Ishikawa (cell line): ENCODE measurements at regions not wholly inside any gene's neighbourhood (a gene's known extent, or its start where the extent isn't known, plus 50 kb on each side); places are given as distances from the start of the nearest gene placed in this dataset.

Experiments used
- CEBPB ChIP-seq: IDR thresholded peaks from 2 replicates; pipeline ENCODE4 v1.6.1; 2012
- CREB1 ChIP-seq: IDR thresholded peaks from 2 replicates; pipeline ENCODE4 v1.6.1; 2012; ENCODE audit warnings: low read depth
- EGR1 ChIP-seq: IDR thresholded peaks from 2 replicates; pipeline ENCODE4 v1.6.1; 2012
- EP300 ChIP-seq: IDR thresholded peaks from 2 replicates; pipeline ENCODE4 v1.6.1; 2012; ENCODE audit warnings: borderline replicate concordance
- FOXM1 ChIP-seq: IDR thresholded peaks from 2 replicates; pipeline ENCODE4 v1.6.1; 2012; ENCODE audit warnings: low read depth, borderline replicate concordance
- MAX ChIP-seq: IDR thresholded peaks from 2 replicates; pipeline ENCODE4 v1.6.1; 2012
- NFIC ChIP-seq: IDR thresholded peaks from 2 replicates; pipeline ENCODE4 v1.6.1; 2012
- RAD21 ChIP-seq: IDR thresholded peaks from 2 replicates; pipeline ENCODE4 v1.6.1; 2012; ENCODE audit warnings: low read depth
- TAF1 ChIP-seq: IDR thresholded peaks from 2 replicates; pipeline ENCODE4 v1.6.1; 2012; ENCODE audit warnings: low read depth, mild to moderate bottlenecking
- TCF12 ChIP-seq: IDR thresholded peaks from 2 replicates; pipeline ENCODE4 v1.6.1; 2012; ENCODE audit warnings: low read depth
- TEAD4 ChIP-seq: IDR thresholded peaks from 2 replicates; pipeline ENCODE4 v1.6.1; 2012
- YY1 ChIP-seq: IDR thresholded peaks from 2 replicates; pipeline ENCODE4 v1.6.1; 2012; ENCODE audit warnings: low read depth
- ZBTB7A ChIP-seq: IDR thresholded peaks from 2 replicates; pipeline ENCODE4 v1.6.1; 2012; ENCODE audit warnings: low read depth
- TF ChIP-seq, protein P1 (sequence below): IDR thresholded peaks from 2 replicates; pipeline ENCODE4 v1.6.1; 2012
- TF ChIP-seq, protein P2 (sequence below): IDR thresholded peaks from 2 replicates; pipeline ENCODE4 v1.6.1; 2012; ENCODE audit warnings: low read depth, mild to moderate bottlenecking

DNA sequence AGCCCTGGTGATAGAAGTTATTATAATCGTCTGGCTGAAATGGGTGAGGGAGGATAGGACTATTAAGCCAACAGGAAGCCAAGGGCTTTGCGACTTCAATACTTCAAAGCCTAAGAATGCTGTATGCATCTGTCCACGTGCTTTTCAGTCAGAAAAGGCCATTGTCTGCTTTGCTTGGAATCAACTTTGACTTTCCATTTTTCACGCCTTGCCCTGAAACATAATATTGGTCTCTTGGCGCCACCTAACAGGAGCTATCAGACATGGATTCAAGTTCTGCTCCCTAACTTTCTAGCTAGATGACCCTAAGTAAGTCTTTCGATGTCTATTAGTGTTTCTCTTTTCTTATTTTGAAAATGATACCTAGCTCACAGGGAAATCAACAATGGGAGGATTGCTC, 572.6 kb downstream of the TLR4 start:
- TF ChIP-seq MAX (no peak), TEAD4 (no peak), TAF1 (no peak), NFIC (no peak), CREB1 (no peak), ZBTB7A (no peak), TCF12 (no peak), EP300 (no peak), RAD21 (no peak), CEBPB (no peak), EGR1 (no peak), FOXM1 (no peak), YY1 (no peak)
- TF ChIP-seq, protein P1, sequence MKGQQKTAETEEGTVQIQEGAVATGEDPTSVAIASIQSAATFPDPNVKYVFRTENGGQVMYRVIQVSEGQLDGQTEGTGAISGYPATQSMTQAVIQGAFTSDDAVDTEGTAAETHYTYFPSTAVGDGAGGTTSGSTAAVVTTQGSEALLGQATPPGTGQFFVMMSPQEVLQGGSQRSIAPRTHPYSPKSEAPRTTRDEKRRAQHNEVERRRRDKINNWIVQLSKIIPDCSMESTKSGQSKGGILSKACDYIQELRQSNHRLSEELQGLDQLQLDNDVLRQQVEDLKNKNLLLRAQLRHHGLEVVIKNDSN, result no peak
- TF ChIP-seq, protein P2, sequence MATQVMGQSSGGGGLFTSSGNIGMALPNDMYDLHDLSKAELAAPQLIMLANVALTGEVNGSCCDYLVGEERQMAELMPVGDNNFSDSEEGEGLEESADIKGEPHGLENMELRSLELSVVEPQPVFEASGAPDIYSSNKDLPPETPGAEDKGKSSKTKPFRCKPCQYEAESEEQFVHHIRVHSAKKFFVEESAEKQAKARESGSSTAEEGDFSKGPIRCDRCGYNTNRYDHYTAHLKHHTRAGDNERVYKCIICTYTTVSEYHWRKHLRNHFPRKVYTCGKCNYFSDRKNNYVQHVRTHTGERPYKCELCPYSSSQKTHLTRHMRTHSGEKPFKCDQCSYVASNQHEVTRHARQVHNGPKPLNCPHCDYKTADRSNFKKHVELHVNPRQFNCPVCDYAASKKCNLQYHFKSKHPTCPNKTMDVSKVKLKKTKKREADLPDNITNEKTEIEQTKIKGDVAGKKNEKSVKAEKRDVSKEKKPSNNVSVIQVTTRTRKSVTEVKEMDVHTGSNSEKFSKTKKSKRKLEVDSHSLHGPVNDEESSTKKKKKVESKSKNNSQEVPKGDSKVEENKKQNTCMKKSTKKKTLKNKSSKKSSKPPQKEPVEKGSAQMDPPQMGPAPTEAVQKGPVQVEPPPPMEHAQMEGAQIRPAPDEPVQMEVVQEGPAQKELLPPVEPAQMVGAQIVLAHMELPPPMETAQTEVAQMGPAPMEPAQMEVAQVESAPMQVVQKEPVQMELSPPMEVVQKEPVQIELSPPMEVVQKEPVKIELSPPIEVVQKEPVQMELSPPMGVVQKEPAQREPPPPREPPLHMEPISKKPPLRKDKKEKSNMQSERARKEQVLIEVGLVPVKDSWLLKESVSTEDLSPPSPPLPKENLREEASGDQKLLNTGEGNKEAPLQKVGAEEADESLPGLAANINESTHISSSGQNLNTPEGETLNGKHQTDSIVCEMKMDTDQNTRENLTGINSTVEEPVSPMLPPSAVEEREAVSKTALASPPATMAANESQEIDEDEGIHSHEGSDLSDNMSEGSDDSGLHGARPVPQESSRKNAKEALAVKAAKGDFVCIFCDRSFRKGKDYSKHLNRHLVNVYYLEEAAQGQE, result no peak

DNA sequence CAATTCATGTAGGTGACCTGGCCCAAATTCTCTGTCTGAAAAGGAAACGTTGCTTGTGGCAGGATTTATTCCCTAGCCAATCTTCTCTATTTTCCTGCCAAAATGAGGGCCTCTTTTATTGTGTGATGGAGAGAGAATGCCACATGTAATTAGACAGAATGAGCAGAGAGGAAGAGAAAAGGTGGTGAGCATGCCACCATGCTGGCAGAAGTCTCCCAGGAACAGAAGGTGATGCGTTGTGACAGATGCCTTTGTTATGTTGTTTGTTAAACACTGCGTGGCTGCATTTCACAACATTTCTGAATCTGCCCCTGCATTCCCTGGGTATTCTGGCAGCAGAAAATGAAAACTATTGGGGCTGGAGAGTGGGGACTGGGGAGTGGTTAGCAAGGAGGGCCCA, 577.6 kb downstream of the TLR4 start:
- TF ChIP-seq RAD21 (no peak), TAF1 (no peak)

DNA sequence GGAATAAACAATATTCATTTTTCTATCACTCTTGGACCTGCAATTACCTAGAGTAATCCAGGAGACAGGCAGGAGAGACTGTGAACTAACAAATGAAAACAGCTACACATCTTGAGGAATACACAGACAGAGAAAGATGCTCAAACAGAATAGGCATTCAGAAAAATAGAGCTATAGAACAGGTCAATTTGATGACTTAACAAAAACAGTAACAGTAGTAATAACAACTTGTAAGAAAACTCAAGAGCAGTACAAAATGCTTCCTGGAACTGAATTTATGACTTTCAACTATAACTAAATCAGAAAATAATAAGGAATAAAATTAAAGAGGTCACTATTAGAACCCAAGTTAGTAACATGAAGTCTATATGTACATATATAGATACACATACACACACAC, 579.3 kb downstream of the TLR4 start:
- no peak for TF ChIP-seq NFIC
- no peak for TF ChIP-seq FOXM1
- TF ChIP-seq CEBPB, result no peak
- no peak for TF ChIP-seq YY1
- TF ChIP-seq TCF12, result no peak
- TF ChIP-seq, protein P2, result no peak
- TF ChIP-seq, protein P1, result no peak
- TF ChIP-seq CREB1, result no peak
- TF ChIP-seq MAX, result no peak
- TF ChIP-seq RAD21, result no peak
- no peak for TF ChIP-seq EGR1
- TF ChIP-seq TEAD4, result no peak
- TF ChIP-seq EP300, result no peak
- TF ChIP-seq TAF1, result no peak
- no peak for TF ChIP-seq ZBTB7A

- TF ChIP-seq ZBTB7A (no peak), CEBPB (no peak), RAD21 (no peak), TCF12 (no peak), MAX (no peak), CREB1 (no peak), TEAD4 (no peak), TAF1 (no peak), FOXM1 (no peak)
Measured at GRCh38 chr9:118290116-118290515, 585.9 kb downstream of the TLR4 start.

DNA sequence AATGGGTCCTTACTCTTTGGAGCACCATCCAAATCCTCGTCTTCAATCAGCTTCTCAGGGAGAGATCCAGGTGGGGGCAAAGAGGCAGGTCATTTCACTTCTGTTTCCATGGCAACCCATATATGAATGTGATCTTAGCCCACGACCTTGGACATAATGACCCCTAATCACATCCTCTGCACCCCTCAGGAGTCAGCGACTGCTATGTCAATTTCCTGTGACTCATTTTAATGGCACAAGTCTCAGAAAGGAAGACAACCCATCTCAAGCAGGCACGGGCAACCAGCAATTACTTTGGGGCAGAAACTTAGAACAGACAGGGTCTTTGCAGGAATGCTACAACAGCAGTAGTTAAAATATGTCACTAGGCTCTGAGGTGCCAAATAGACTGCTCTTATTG, 591.2 kb downstream of the TLR4 start:
- TF ChIP-seq RAD21 (no peak), CEBPB (no peak), FOXM1 (no peak)

DNA sequence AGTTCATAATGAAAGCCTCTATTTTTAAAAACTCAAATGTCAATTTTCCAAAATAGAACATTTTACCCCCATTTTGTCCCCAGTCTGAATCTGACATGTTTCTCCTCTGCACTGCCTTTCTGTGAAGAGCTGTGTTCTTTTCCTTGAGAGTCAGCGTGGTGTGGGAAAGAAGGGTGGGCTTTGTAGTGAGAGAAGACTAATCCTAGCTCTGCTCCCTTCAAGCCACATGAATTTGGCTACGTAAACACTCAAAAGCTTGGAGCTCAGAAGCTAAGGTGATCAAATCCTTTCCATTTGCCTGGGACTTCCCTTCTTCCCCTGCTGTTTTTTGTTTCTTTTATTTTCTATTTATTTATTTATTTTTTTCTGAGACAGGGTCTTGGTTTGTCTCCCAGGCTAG, 598.5 kb downstream of the TLR4 start:
- TF ChIP-seq TEAD4, result no peak
- TF ChIP-seq YY1, result no peak

DNA sequence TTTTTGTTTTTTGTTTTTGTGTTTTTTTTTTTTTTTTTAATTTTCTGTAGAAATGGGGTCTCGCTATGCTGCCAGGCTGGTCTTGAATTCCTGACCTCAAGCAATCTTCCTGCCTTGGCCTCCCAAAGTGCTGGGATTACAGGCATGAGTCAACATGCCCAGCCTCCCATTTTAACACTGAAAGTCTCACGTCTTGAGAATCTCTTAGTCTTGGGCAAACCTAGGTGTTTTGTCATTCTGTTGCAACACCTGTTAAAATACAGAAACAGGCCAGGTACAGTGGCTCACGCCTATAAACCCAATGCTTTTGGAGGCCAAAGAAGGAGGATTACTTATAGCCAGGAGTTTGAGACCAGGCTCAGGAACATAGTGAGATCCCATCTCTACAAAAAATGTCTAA, 599.0 kb downstream of the TLR4 start:
- TF ChIP-seq EGR1 (no peak), TCF12 (no peak), RAD21 (no peak), NFIC (no peak), EP300 (no peak), ZBTB7A (no peak), MAX (no peak), CEBPB (no peak), TEAD4 (no peak), FOXM1 (no peak), TAF1 (no peak), CREB1 (no peak), YY1 (no peak)
- TF ChIP-seq, protein P1, result no peak
- TF ChIP-seq, protein P2, result no peak
